Activated CD8-positive, alpha-beta memory T cell treated with anti-CD3 and anti-CD28 coated beads, Interleukin-2, amount 10 ng/mL, durations not matched to agents 7 days and 5 days (primary cell): ENCODE measurements at regions not wholly inside any gene's neighbourhood (a gene's known extent, or its start where the extent isn't known, plus 50 kb on each side); places are given as distances from the start of the nearest gene placed in this dataset.
A peak's percentile ranks its signal among the peaks of the same experiment; 100 is the strongest.

ENCODE experiments used
- ATAC-seq: fragments of 150-1000 bp; cut with Tn5 transposase; one replicate; pipeline ENCODE4 v1.10.0; 2021; ENCODE audit warnings: moderate library complexity
- CTCF ChIA-PET: fragments of 350-600 bp; sonication (Branson Sonifier 250); formaldehyde crosslinking; loops from one replicate; lab custom pipeline; 2021; ENCODE audit warnings: antibody characterized with exemption; lab: Charles Lee
- DNase-seq: peaks from one replicate; pipeline ENCODE4 v3.0.0-alpha.2; 2020
- H3K27ac Mint-ChIP-seq: one replicate; pipeline ENCODE4 v1.8.0; 2021; ENCODE audit warnings: mild to moderate bottlenecking, mixed read lengths
- H3K27me3 Mint-ChIP-seq: one replicate; pipeline ENCODE4 v1.8.0; 2021; ENCODE audit warnings: mixed read lengths
- H3K36me3 Mint-ChIP-seq: one replicate; pipeline ENCODE4 v1.8.0; 2021; ENCODE audit warnings: mild to moderate bottlenecking, mixed read lengths
- H3K4me1 Mint-ChIP-seq: one replicate; pipeline ENCODE4 v1.8.0; 2021; ENCODE audit warnings: mixed read lengths
- H3K4me3 Mint-ChIP-seq: one replicate; pipeline ENCODE4 v1.8.0; 2021; ENCODE audit warnings: mild to moderate bottlenecking, moderate library complexity, mixed read lengths
- H3K9me3 Mint-ChIP-seq: one replicate; pipeline ENCODE4 v1.8.0; 2022; ENCODE audit warnings: low read depth, mixed read lengths

DNA sequence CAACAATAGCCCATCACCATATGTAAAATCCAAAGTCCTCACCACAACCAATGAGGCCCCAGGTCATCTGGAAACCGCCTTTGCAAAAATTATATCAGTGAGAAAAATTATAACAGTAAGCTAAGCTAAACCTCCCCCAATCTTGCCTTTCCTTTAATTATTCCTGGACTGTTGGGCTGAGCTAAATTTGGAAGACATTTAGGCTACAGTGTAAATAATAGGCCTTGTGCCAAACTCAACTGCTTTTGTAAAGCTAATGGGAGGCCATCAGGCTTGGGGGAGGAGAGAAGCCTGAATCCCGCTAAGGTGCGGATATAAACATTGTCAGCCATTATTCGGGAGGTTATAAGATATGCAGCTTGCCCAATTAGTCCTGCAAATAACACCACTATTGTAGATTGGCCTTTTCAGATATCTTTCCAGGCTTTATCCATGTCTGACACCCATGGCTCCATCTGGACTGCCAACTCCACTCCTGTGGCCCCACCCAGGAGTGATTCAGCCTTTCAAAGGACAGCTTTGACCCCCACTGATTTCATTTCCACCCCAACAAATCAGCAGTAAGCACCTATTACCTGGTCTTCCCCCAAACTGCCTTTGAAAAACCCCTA lies 53.0 kb upstream of the CA12 start:
- Mint-ChIP-seq H3K27ac (no peak overlapping the region), H3K9me3 (no peaks in the 10 kb centered on the region), H3K4me3 (no peak overlapping the region), H3K4me1 (peaks cover 6% of the 10 kb centered on the region), H3K36me3 (no peaks in the 10 kb centered on the region), H3K27me3 (peaks cover 2% of the 10 kb centered on the region)
- CTCF ChIA-PET, result interaction anchor here (0.9 to 1.7 kb wide), 2 partner anchors 165 to 208 kb away, joined by 3 read pairs; no protein-coding TSS in a partner anchor
- ATAC-seq, result no peak
- DNase-seq, result no peak

DNA sequence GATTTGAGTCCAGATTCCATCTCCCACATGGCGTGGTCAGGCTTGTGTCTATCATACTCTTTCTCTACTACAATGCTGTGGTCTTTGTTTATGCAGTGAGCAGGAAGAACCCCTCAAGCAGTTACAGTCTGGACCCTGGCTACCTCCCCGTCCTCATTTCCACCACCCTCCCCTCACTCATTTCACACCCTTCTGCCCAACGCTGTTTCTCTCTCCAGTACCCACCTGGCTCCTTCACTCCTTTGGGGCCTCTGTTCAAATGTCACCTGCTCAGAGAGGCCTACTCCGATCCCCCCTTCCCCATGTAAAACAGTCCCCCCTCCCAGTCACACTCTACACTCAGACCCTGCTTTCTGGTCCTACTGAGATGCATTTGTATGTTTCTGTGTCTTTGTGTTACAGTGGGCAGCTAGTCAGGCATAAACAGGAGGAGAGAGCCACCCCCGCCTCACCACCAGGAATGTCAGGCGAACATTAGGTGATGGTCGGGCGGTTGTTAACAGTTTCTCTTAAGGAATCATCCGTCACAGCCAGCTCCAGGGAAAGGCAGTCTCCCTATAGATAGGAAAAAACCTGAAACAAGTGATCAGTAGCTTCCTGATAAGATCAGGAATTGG lies 53.7 kb upstream of the CA12 start:
- Mint-ChIP-seq H3K27ac (no peak overlapping the region), H3K4me1 (peaks cover 8% of the 10 kb centered on the region), H3K4me3 (no peak overlapping the region), H3K36me3 (no peaks in the 10 kb centered on the region), H3K27me3 (peaks cover 2% of the 10 kb centered on the region), H3K9me3 (no peaks in the 10 kb centered on the region)
- no peak for ATAC-seq
- no peak for DNase-seq
- CTCF ChIA-PET, result interaction anchor here (1.1 to 1.7 kb wide), 2 partner anchors 11 to 164 kb away, joined by 3 read pairs; no protein-coding TSS in a partner anchor

DNA sequence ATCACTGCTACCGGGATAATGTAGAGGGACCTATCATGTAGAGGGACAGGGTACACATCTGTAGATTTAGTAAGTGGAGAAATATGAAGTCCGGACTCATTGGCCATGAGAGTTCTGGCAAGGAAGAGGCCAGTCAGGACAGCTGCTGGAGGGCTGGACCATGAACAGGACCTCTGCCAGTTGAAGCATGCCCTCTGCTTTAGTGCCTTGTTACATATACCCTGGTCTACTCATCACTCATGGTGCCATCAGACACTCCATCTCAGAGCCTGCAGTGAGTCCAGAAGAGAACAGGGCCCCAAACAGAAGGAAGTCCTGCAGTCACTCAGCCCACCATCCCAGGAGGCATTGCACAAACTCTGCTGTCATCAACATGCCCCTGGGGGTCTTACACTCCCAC lies 54.7 kb upstream of the CA12 start:
- peaks cover 16% of the 10 kb centered on the region for H3K4me1 Mint-ChIP-seq
- DNase-seq (no peak), ATAC-seq (no peak)
- H3K27ac Mint-ChIP-seq, result peak overlapping the region; percentile 57
- H3K9me3 Mint-ChIP-seq, result no peaks in the 10 kb centered on the region
- H3K36me3 Mint-ChIP-seq, result no peaks in the 10 kb centered on the region
- no peak overlapping the region for H3K4me3 Mint-ChIP-seq
- CTCF ChIA-PET, result interaction anchor here (0.5 to 2.3 kb wide), 7 partner anchors 9 to 145 kb away, joined by 3 to 12 read pairs (median 5); no protein-coding TSS in a partner anchor
- peaks cover 2% of the 10 kb centered on the region for H3K27me3 Mint-ChIP-seq

DNA sequence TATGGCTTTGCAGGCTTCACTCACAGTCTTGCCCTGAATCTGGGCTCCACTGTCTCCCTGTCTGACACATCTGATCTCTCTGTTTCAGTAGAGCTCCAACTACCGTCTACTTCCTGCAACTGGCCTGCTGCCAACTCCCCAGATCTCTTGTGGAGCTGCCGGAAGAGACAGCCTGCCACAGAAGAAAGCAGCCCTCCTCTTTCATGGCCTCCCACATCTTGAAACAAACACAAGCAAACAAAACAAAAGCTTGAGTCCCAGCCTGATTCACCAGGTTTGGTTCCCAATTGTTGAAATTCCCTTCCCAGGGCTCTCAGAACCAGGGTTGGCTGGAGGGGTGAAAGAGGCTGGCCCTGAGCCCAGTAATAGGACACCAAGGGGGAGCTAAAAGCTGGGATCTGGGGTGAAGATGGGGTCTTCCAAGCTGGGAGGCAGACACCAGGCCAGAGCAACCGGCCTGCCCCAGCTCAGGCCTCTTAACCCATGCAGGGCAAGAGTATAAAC lies 55.3 kb upstream of the CA12 start:
- peak overlapping the region; percentile 57 for H3K27ac Mint-ChIP-seq
- H3K4me3 Mint-ChIP-seq, result no peak overlapping the region
- H3K36me3 Mint-ChIP-seq, result no peaks in the 10 kb centered on the region
- H3K27me3 Mint-ChIP-seq, result no peaks in the 10 kb centered on the region
- H3K9me3 Mint-ChIP-seq, result no peaks in the 10 kb centered on the region
- CTCF ChIA-PET, result interaction anchor here (0.5 to 2.3 kb wide), 6 partner anchors 9 to 146 kb away, joined by 3 to 12 read pairs (median 5); no protein-coding TSS in a partner anchor
- DNase-seq, result peak; percentile 71
- ATAC-seq, result peak; percentile 92
- peaks cover 18% of the 10 kb centered on the region for H3K4me1 Mint-ChIP-seq

DNA sequence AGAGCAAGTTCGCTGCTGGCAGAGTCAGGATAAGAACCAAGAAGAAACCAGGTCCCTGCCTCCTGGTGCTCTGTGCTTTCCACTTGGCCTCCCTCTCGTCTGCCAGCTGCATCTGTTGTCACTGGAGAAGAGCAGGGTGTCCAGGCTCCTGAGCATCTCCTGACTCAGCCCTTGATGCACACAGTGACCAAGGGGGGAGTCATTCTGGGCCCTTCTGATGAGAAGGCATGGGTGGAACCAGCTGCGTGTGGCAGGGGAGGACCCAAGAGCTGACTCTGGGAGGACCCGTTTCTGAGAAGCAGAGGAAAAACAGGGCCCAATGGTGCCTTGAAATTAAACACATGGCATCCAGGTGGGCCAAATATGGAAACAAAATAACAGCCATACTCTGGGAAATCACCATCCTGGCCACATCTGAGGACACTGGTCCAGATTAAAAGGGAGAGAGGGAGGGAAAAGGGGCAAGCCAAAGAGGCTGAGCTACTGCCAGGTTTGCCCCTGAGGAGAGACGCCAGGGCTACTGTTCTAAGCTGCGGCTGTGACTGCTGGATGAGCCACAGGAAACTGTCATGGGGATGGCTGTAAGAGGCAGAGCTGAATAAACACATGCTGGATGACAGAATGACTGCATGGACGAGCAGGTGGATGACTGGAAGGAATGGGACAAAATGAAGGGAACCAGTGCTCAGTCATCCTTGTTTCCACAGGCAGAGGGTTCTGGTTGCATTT lies 58.1 kb upstream of the CA12 start:
- Mint-ChIP-seq H3K4me1 (peaks cover 18% of the 10 kb centered on the region), H3K4me3 (no peak overlapping the region), H3K36me3 (no peaks in the 10 kb centered on the region), H3K27me3 (no peaks in the 10 kb centered on the region), H3K27ac (no peak overlapping the region), H3K9me3 (no peaks in the 10 kb centered on the region)
- ATAC-seq, result no peak
- CTCF ChIA-PET, result interaction anchor here (0.9 kb wide), 1 partner anchor 19 kb away, joined by 3 read pairs; no protein-coding TSS in a partner anchor
- no peak for DNase-seq

DNA sequence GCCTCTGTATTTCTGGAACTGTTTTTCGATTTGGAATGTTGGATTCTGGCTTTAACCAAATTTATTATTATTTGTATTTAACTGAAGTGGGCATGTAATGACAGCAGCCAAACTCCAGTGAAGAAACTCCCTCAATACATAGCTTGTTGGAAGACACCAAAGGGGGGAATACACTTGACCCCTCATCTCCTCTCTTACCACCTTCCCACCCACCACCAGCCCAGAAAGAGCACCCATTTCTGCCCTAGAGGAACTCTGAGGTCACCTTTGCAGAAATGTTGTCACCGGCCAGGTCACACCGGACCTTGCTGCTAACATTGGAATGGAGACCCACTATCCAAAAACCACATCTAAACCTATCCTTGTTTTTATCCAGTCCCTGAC lies 58.6 kb upstream of the CA12 start:
- no peaks in the 10 kb centered on the region for H3K27me3 Mint-ChIP-seq
- CTCF ChIA-PET, result no interaction called here
- no peak for DNase-seq
- no peak for ATAC-seq
- H3K9me3 Mint-ChIP-seq, result no peaks in the 10 kb centered on the region
- no peak overlapping the region for H3K27ac Mint-ChIP-seq
- no peak overlapping the region for H3K4me3 Mint-ChIP-seq
- H3K4me1 Mint-ChIP-seq, result peaks cover 18% of the 10 kb centered on the region
- no peaks in the 10 kb centered on the region for H3K36me3 Mint-ChIP-seq

DNA sequence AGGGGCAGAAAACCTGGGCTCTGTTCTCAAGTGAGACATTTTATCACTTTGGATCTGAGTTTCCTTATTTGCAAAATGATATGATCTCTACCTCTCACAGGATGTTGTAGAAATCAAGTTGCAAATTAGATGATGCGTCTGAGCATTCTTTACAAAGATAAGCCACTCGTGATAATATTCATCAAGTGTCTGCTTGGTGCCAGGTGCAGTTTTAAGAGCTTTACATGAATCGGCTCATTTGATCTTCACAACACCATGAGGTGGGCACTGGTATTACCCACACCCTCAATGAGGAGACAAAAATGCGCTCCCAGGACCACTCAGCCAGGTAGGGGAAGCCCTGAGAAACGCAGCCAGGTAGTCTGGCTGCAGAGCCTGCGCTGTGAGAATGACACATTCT lies 59.1 kb upstream of the CA12 start:
- DNase-seq (no peak), ATAC-seq (no peak)
- CTCF ChIA-PET, result no interaction called here
- Mint-ChIP-seq H3K36me3 (no peaks in the 10 kb centered on the region), H3K4me3 (no peak overlapping the region), H3K27me3 (no peaks in the 10 kb centered on the region), H3K9me3 (no peaks in the 10 kb centered on the region), H3K4me1 (peaks cover 18% of the 10 kb centered on the region), H3K27ac (no peak overlapping the region)

DNA sequence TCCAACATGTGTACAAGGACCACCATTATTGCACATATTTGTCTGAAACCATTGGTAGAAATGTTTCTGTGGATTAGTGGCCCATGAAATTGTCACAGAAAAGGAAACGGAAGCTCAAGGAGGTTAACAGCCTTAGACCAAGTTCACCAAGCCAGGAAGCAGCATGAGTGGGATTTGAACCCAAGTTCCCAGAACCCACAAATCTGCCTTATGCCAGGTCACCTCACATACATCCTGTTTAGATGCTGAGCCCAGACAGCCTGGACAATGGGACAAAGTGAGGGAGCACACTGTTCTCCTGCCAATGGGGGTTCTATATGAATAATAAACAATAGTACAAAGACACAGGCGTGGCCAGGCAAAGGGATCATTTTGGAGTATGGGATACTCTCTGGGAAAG lies 59.6 kb upstream of the CA12 start:
- Mint-ChIP-seq H3K9me3 (no peaks in the 10 kb centered on the region), H3K27ac (no peak overlapping the region), H3K4me3 (no peak overlapping the region), H3K27me3 (no peaks in the 10 kb centered on the region), H3K36me3 (no peaks in the 10 kb centered on the region), H3K4me1 (peaks cover 23% of the 10 kb centered on the region)
- CTCF ChIA-PET, result no interaction called here
- DNase-seq, result no peak
- no peak for ATAC-seq

DNA sequence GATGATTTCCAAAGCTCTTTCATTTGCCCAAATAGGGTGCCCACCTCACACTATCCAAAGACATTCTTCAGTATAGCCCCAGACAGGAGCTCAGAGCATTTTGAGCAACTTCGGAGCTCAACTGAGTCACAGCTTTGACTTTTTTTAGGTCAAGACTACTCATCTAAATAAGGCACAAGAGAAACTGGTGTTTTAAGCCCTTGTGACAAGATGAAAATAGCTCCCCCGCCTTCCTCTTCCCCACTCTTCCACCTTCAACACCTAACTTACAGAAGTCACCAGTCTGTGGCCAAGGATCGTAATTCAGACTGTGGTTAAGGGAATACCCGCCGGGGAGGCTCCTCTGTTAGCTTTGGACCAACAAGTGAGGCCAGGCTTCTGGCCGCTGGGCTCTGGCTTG lies 60.4 kb upstream of the CA12 start:
- Mint-ChIP-seq H3K9me3 (no peaks in the 10 kb centered on the region), H3K27me3 (no peaks in the 10 kb centered on the region), H3K27ac (no peak overlapping the region), H3K4me1 (peaks cover 22% of the 10 kb centered on the region), H3K4me3 (no peak overlapping the region), H3K36me3 (no peaks in the 10 kb centered on the region)
- CTCF ChIA-PET, result no interaction called here
- DNase-seq, result no peak
- ATAC-seq, result no peak

DNA sequence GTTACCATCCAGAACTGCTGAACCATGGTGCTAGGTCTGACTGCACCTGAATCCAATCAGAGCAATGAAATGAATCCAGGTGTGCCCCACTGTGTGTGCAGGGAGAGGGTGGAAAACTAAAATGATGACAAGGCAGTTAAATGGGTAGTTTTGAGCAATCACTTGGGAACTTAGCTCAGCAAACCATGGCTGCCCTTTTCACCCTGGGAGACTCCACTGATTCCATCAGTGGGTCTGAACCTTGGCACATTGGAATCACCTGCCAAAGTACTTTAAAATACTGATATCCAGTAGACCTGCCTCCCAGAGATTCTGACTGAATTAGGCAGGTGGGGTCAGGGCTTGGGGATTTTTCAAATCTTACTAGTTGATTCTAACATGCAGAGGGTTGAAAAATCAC lies 59.8 kb upstream of the USP3 start:
- Mint-ChIP-seq H3K4me3 (no peak overlapping the region), H3K4me1 (peaks cover 22% of the 10 kb centered on the region), H3K27ac (no peak overlapping the region), H3K9me3 (no peaks in the 10 kb centered on the region), H3K27me3 (no peaks in the 10 kb centered on the region), H3K36me3 (no peaks in the 10 kb centered on the region)
- CTCF ChIA-PET, result interaction anchor here (1.5 kb wide), 1 partner anchor 10 kb away, joined by 5 read pairs; no protein-coding TSS in a partner anchor
- DNase-seq (no peak), ATAC-seq (no peak)

DNA sequence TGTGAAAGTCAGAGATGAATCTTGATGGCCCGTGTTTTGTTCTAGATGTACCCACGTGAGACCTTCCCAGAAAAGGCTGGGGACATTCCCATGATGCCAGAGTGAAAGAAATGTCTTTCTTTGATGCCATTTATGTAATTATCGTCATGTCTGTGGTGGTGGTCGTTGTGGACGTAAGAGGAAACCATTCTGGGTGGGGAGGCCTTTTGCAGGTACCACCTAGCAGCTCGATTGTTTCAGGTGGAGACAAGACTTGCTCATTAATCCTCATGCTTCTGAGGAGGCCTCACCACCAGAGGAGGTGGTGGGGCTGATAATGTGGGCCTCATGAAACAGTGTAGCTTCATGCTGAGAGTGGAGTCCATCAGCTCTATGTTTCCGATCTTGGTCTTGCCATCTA lies 58.1 kb upstream of the USP3 start:
- peak overlapping the region; percentile 14 for H3K27ac Mint-ChIP-seq
- peaks cover 12% of the 10 kb centered on the region for H3K4me1 Mint-ChIP-seq
- no peak overlapping the region for H3K4me3 Mint-ChIP-seq
- CTCF ChIA-PET, result interaction anchor here (0.6 to 1.7 kb wide), 5 partner anchors 9 to 304 kb away, joined by 3 to 7 read pairs (median 3); no protein-coding TSS in a partner anchor
- no peaks in the 10 kb centered on the region for H3K9me3 Mint-ChIP-seq
- no peaks in the 10 kb centered on the region for H3K27me3 Mint-ChIP-seq
- no peaks in the 10 kb centered on the region for H3K36me3 Mint-ChIP-seq
- ATAC-seq, result no peak
- DNase-seq, result no peak

DNA sequence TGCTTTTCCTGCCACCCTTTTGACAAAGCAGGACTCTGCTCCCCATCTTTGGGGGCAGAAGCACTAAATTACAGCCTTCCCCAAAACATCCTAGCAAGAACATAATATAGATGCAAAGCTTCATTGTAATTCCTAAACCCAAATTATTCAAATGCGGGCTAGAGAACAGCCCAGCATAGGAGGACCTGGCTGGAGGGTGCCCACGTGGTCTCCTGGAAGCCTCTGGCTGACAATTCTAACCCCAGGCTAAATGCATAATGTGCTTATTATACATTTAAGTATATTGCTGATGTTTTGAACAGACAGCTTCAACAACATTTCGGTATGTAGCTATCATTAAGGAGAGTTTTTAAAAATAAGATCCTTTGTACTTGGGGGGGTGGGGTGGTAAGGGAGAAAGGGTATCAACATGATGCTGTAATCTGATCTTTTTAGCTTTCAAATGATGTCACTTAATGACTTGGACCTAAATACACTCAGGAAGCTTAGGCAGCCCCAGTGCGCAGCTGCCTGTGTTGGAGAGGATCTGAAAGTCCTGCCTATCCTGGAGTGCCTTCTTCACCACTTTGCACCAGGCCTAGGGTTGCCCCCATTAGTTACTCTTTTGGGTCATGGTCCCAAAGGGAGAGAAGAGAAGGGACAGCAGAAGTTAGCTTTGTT lies 57.2 kb upstream of the USP3 start:
- H3K9me3 Mint-ChIP-seq, result no peaks in the 10 kb centered on the region
- no peak overlapping the region for H3K27ac Mint-ChIP-seq
- CTCF ChIA-PET, result interaction anchor here (0.6 to 2.1 kb wide), 6 partner anchors 10 to 51 kb away, joined by 3 to 7 read pairs (median 4); no protein-coding TSS in a partner anchor
- DNase-seq (no peak), ATAC-seq (no peak)
- H3K27me3 Mint-ChIP-seq, result no peaks in the 10 kb centered on the region
- H3K4me1 Mint-ChIP-seq, result peaks cover 9% of the 10 kb centered on the region
- no peak overlapping the region for H3K4me3 Mint-ChIP-seq
- no peaks in the 10 kb centered on the region for H3K36me3 Mint-ChIP-seq

DNA sequence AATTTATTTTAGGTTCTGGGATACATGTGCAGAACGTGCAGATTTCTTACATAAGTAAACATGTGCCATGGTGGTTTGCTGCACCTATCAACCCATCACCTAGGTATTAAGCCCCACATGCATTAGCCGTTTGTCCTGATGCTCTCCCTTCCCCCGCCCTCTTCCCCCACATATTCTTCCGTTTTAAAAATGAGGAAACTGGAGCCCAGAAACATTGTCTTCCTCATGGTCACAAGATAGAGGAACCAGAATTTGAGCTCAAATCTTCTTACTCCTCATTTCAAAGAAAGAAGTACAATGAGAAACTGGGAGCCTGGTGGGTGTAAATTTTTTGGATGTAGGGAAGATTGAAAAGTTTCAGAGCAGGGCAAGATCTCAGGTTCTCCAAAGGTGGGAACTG lies 56.1 kb upstream of the USP3 start:
- Mint-ChIP-seq H3K27me3 (no peaks in the 10 kb centered on the region), H3K36me3 (no peaks in the 10 kb centered on the region), H3K9me3 (no peaks in the 10 kb centered on the region), H3K27ac (no peak overlapping the region), H3K4me1 (peaks cover 12% of the 10 kb centered on the region), H3K4me3 (no peak overlapping the region)
- DNase-seq, result no peak
- CTCF ChIA-PET, result interaction anchor here (0.7 to 2.1 kb wide), 2 partner anchors 39 to 1316 kb away, joined by 3 to 4 read pairs; no protein-coding TSS in a partner anchor
- ATAC-seq, result no peak
